Aorta (tissue), 5 donors: ENCODE measurements at regions not wholly inside any gene's neighbourhood (a gene's known extent, or its start where the extent isn't known, plus 50 kb on each side); places are given as distances from the start of the nearest gene placed in this dataset.

Experiments used
- ATAC-seq: fragments of 200-7000 bp; cut with Tn5 transposase; one replicate; pipeline ENCODE4 v1.9.1; 2022; ENCODE audit warnings: moderate library complexity; ENCODE audit not compliant: low FRiP score
- DNase-seq, 2 donors: peaks; one replicate each; pipeline ENCODE4 v3.0.0-alpha.2; 2020
- H3K27ac ChIP-seq, 2 donors: one replicate each; pipeline ENCODE4 v1.5.1; 2013; ENCODE audit warnings: low read length in 2 of 2, mild to moderate bottlenecking in 2 of 2, moderate library complexity in 2 of 2, control low read depth in 1 of 2, inconsistent platforms in 1 of 2, low read depth in 1 of 2
- H3K27me3 ChIP-seq, 2 donors: one replicate each; pipeline ENCODE4 v1.6.1; 2013; ENCODE audit warnings: control low read depth in 1 of 2, low read length in 1 of 2, mild to moderate bottlenecking in 1 of 2, moderate library complexity in 1 of 2; ENCODE audit not compliant: insufficient read depth in 2 of 2, control insufficient read depth in 1 of 2
- H3K36me3 ChIP-seq, 2 donors: one replicate each; pipeline ENCODE4 v1.6.1; 2013; ENCODE audit warnings: control low read depth in 1 of 2, low read length in 1 of 2, mild to moderate bottlenecking in 1 of 2; ENCODE audit not compliant: insufficient read depth in 2 of 2, control insufficient read depth in 1 of 2
- H3K4me1 ChIP-seq, 2 donors: one replicate each; pipeline ENCODE4 v1.6.1; 2013; ENCODE audit warnings: low read length in 2 of 2, control low read depth in 1 of 2, mild to moderate bottlenecking in 1 of 2, moderate library complexity in 1 of 2; ENCODE audit not compliant: insufficient read depth in 2 of 2, control insufficient read depth in 1 of 2
- H3K4me3 ChIP-seq, 2 donors: one replicate each; pipeline ENCODE4 v1.5.1; 2013; ENCODE audit warnings: low read length in 2 of 2, control low read depth in 1 of 2, mild to moderate bottlenecking in 1 of 2
- H3K9me3 ChIP-seq: one replicate; pipeline ENCODE4 v1.6.1; 2013; ENCODE audit warnings: mild to moderate bottlenecking, low read length; ENCODE audit not compliant: control insufficient read depth
- WGBS, 2 donors: extraction: QIAGEN DNeasy Blood & Tissue Kit; methylation state at CpG; one replicate each; pipeline ENCODE4 v1.1.7; 2013; 5-methylcytosine and 5-hydroxymethylcytosine counted together
- intact Hi-C, 2 donors: fragments of 100-400 bp; cut with DNase I; formaldehyde crosslinking; loops; one replicate each; pipeline versions ENCODE4 v1.14.2 to v1.15.0; 2022
- donor health status: healthy with polysubstance abuse.
- donor health status: Bipolar disorder and iron deficiency.
- donor health status: DM: no; HTN: no; CAD: no.
- donor health status: DM: no; HTN: no; CAD: no.
- donor health status: DM: yes; HTN: yes; CAD: no.

GRCh38 chr6:43970068-43970912, 157.0 kb downstream of the MRPL14 start:
- Histone ChIP-seq H3K27ac (no peak overlapping the region), H3K36me3 (no peaks in the 10 kb centered on the region), H3K4me3 (no peak overlapping the region), H3K27me3 (no peaks in the 10 kb centered on the region), H3K4me1 (no peaks in the 10 kb centered on the region), H3K9me3 (no peaks in the 10 kb centered on the region)
- intact Hi-C loops = no loop called here
- DNase-seq (peak in 1 of 2 donors; percentile 51), ATAC-seq (no peak)
- WGBS, 2 donors = 82 to 95% methylated on average over 3 of the region's 3 CpGs

- ATAC-seq (no peak), DNase-seq (peak in 1 of 2 donors; percentile 48)
- H3K36me3 ChIP-seq = no peaks in the 10 kb centered on the region
- H3K4me1 ChIP-seq = no peaks in the 10 kb centered on the region
- intact Hi-C loops = no loop called here
- no peaks in the 10 kb centered on the region for H3K27me3 ChIP-seq
- H3K4me3 ChIP-seq = no peak overlapping the region
- H3K9me3 ChIP-seq = no peaks in the 10 kb centered on the region
- 92 to 95% methylated on average over 11 of the region's 11 CpGs for WGBS, 2 donors
- H3K27ac ChIP-seq = no peak overlapping the region
Measured at GRCh38 chr6:43969158-43969981, 157.9 kb downstream of the MRPL14 start.

GRCh38 chr6:43968110-43968965, 158.9 kb downstream of the MRPL14 start:
- Histone ChIP-seq H3K4me1 (no peaks in the 10 kb centered on the region), H3K27me3 (no peaks in the 10 kb centered on the region), H3K9me3 (no peaks in the 10 kb centered on the region), H3K27ac (no peak overlapping the region), H3K36me3 (no peaks in the 10 kb centered on the region), H3K4me3 (no peak overlapping the region)
- WGBS, 2 donors = 89 to 90% methylated on average over 12 of the region's 12 CpGs
- ATAC-seq (no peak), DNase-seq (peak in 1 of 2 donors; percentile 32)
- intact Hi-C loops = no loop called here

- H3K27me3 ChIP-seq = no peaks in the 10 kb centered on the region
- H3K27ac ChIP-seq = no peak overlapping the region
- DNase-seq (peak in 1 of 2 donors; percentile 31), ATAC-seq (no peak)
- no peak overlapping the region for H3K4me3 ChIP-seq
- WGBS, 2 donors = 96% methylated on average over 3 of the region's 3 CpGs
- no peaks in the 10 kb centered on the region for H3K4me1 ChIP-seq
- H3K9me3 ChIP-seq = no peaks in the 10 kb centered on the region
- no peaks in the 10 kb centered on the region for H3K36me3 ChIP-seq
- intact Hi-C loops = no loop called here
Measured at GRCh38 chr6:43967719-43968091, 159.5 kb downstream of the MRPL14 start.

GRCh38 chr6:43966853-43967718, 160.2 kb downstream of the MRPL14 start:
- intact Hi-C loops = no loop called here
- 87 to 96% methylated on average over 10 of the region's 10 CpGs for WGBS, 2 donors
- no peaks in the 10 kb centered on the region for H3K36me3 ChIP-seq
- H3K27me3 ChIP-seq = no peaks in the 10 kb centered on the region
- H3K4me3 ChIP-seq = no peak overlapping the region
- H3K9me3 ChIP-seq = no peaks in the 10 kb centered on the region
- H3K27ac ChIP-seq = no peak overlapping the region
- no peak for ATAC-seq
- no peaks in the 10 kb centered on the region for H3K4me1 ChIP-seq
- no peak for DNase-seq

- intact Hi-C loops = no loop called here
- Histone ChIP-seq H3K27me3 (no peaks in the 10 kb centered on the region), H3K27ac (no peak overlapping the region), H3K36me3 (no peaks in the 10 kb centered on the region), H3K4me1 (no peaks in the 10 kb centered on the region), H3K9me3 (no peaks in the 10 kb centered on the region), H3K4me3 (no peak overlapping the region)
- DNase-seq = no peak
- ATAC-seq = no peak
Measured at GRCh38 chr6:43966374-43966658, 160.9 kb downstream of the MRPL14 start.

GRCh38 chr6:43965628-43966373, 161.5 kb downstream of the MRPL14 start:
- H3K27ac ChIP-seq = no peak overlapping the region
- no peak overlapping the region for H3K4me3 ChIP-seq
- H3K36me3 ChIP-seq = no peaks in the 10 kb centered on the region
- no peaks in the 10 kb centered on the region for H3K9me3 ChIP-seq
- ATAC-seq (no peak), DNase-seq (peak in 1 of 2 donors; percentile 28)
- H3K4me1 ChIP-seq = no peaks in the 10 kb centered on the region
- intact Hi-C loops = no loop called here
- no peaks in the 10 kb centered on the region for H3K27me3 ChIP-seq
- WGBS, 2 donors = 94 to 96% methylated on average over 3 of the region's 3 CpGs
